GM06990 (cell line): ENCODE measurements at regions not wholly inside any gene's neighbourhood (a gene's known extent, or its start where the extent isn't known, plus 50 kb on each side); places are given as distances from the start of the nearest gene placed in this dataset.

Source experiments
- DNase-seq: peaks from one replicate; pipeline ENCODE4 v3.0.0-alpha.2; 2011; ENCODE audit not compliant: insufficient read length; ENCODE audit errors: extremely low read depth
- H3K27me3 ChIP-seq: replicated peaks from 2 replicates; pipeline ENCODE4 v1.6.0; 2011; ENCODE audit warnings: low read length; ENCODE audit not compliant: control insufficient read depth, insufficient read depth
- H3K36me3 ChIP-seq: 2 replicates; pipeline ENCODE4 v1.5.1; 2011; ENCODE audit warnings: low read length; ENCODE audit not compliant: control insufficient read depth, insufficient read depth
- H3K4me3 ChIP-seq: replicated peaks from 2 replicates; pipeline ENCODE4 v1.5.1; 2011; ENCODE audit warnings: low read depth, mild to moderate bottlenecking, control low read depth, low read length
- TF ChIP-seq, protein P1 (sequence below): IDR thresholded peaks from 2 replicates; pipeline ENCODE4 v1.5.1; 2011; ENCODE audit warnings: low read length, control low read depth, mild to moderate bottlenecking, inconsistent platforms; ENCODE audit not compliant: insufficient read depth, poor library complexity, severe bottlenecking

DNA sequence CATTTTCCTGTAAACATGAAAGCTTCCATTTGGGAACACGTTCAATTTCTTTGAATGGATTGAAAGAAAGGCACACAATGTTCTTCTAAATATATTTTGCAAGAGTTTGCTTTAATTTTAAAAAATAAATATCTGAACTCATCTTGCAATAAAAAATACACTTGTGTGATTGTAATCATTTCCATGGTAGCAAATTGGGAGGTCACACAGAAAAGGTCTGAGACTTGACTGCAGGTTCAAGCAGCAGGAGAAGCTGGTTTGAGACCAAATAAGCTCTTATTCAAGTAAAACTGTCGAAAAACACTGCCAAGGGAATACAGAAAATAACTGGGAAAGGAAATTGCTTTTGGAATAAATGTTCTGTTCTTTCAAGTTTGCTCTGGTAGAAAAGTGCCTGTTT lies 498.9 kb downstream of the ADGRL2 start:
- DNase-seq, result no peak
- Histone ChIP-seq H3K4me3 (no peak overlapping the region), H3K36me3 (no peaks in the 10 kb centered on the region), H3K27me3 (no peaks in the 10 kb centered on the region)
- TF ChIP-seq, protein P1, sequence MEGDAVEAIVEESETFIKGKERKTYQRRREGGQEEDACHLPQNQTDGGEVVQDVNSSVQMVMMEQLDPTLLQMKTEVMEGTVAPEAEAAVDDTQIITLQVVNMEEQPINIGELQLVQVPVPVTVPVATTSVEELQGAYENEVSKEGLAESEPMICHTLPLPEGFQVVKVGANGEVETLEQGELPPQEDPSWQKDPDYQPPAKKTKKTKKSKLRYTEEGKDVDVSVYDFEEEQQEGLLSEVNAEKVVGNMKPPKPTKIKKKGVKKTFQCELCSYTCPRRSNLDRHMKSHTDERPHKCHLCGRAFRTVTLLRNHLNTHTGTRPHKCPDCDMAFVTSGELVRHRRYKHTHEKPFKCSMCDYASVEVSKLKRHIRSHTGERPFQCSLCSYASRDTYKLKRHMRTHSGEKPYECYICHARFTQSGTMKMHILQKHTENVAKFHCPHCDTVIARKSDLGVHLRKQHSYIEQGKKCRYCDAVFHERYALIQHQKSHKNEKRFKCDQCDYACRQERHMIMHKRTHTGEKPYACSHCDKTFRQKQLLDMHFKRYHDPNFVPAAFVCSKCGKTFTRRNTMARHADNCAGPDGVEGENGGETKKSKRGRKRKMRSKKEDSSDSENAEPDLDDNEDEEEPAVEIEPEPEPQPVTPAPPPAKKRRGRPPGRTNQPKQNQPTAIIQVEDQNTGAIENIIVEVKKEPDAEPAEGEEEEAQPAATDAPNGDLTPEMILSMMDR, result no peak

DNA sequence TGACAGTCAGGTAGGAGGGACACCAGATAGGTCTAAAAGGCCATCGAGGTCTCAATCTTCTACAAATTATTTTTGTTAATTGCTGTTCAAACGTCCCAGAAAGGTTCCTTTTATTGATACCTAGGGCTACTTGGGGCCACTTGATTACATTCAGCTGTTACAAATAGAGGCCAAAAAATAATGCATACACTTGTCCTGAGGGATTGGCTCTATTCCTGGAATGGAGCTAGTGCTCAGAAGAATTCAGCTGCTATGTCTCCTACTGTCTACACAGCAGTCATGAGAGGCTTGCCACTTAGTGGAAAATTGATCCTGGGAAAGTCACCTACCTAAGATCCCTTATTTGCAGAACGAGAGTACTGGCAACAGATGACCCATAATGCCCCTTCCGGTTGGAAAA lies 498.3 kb downstream of the ADGRL2 start:
- no peaks in the 10 kb centered on the region for H3K27me3 ChIP-seq
- TF ChIP-seq, protein P1, result no peak
- H3K36me3 ChIP-seq, result no peaks in the 10 kb centered on the region
- no peak overlapping the region for H3K4me3 ChIP-seq
- no peak for DNase-seq

DNA sequence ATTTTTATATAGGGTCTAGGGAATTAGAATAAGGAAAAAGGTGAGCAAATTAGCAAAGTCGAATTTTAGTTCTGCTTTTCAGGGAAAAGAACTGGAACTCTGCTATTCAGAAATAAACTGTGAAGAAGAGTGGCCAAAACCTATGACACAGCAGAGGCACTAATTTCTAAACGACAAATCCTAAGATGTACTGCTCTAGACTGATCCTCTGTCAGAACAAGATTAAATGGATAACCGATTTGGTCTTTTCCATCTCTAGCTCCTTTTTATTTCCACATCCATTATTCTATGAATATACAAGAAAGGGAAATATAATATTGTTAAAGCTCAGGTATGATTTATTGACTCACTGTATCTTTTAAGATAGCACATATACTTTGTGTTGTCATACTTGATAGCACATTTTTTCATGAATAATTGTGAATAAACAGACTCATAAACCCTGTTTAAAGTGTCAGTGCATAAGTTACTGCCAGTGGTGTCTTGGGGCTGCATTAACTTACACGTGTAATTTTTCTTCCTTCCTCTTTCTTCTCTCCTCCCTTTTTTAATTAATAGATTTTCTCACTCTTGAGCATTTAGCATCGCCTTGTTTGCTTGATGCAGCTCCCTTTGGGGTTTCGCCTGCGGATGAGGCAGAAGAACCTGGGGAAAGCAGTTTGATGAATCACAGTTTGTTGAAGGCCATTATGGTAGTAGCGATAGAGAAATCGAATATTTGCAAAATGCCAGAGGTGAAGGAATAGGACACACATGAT lies 496.6 kb downstream of the ADGRL2 start:
- H3K4me3 ChIP-seq, result no peak overlapping the region
- DNase-seq, result no peak
- TF ChIP-seq, protein P1, result no peak
- no peaks in the 10 kb centered on the region for H3K36me3 ChIP-seq
- H3K27me3 ChIP-seq, result no peaks in the 10 kb centered on the region

DNA sequence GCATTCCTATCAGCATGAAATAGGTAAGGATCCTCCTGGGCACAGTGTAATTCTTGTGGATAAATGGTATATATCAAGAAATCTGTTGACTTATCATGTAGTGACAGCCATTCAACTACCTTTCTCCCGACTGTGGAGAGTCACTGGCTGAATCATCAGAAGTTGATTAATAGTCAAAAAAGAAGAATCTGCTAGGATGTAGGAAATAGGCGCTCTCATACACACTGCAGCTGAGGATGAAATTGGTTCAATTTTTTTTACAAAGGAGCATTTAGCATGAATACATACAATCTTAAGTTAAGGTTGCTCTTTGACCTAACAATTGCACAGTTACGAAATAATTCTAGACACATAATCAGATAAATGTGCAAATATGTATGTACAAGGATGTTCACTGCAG lies 486.8 kb downstream of the ADGRL2 start:
- H3K36me3 ChIP-seq, result no peaks in the 10 kb centered on the region
- no peaks in the 10 kb centered on the region for H3K27me3 ChIP-seq
- TF ChIP-seq, protein P1, result no peak
- DNase-seq, result no peak
- H3K4me3 ChIP-seq, result no peak overlapping the region

DNA sequence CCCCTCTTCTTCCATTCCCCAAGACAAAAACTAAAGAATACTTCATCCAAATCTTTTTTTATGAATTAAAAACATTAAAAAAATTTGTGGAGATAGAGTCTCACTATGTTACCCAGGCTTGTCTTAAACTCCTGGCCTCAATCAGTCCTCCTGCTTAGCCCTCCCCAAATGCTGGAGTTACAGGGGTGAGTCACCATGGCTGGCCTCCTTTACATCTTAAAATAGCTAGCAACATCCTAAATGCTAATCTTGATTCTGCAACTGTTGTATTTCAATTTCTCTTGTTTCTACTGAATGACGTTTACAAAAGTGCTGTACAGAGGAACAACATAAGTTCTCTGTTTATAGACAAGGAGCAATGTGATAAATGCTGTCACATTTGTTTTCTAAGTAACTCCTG lies 483.5 kb downstream of the ADGRL2 start:
- H3K36me3 ChIP-seq, result no peaks in the 10 kb centered on the region
- TF ChIP-seq, protein P1, result no peak
- no peak overlapping the region for H3K4me3 ChIP-seq
- no peak for DNase-seq
- no peaks in the 10 kb centered on the region for H3K27me3 ChIP-seq

DNA sequence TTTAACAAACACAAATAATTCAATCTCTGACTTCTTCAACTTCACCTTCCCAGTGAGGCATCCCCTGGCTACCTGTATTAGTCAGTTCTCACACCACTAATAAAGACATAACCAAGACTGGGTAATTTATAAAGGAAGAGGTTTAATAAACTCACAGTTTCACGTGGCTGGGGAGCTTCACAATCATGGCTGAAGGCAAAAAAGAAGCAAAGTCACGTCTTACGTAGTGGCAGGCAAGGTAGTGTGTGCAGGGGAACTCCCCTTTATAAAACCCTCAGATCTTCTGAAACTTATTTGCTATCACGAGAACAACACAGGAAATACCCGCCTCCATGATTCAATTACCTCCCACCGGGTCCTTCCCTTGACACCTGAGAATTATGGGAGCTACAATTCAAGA lies 478.5 kb downstream of the ADGRL2 start:
- no peak for DNase-seq
- H3K27me3 ChIP-seq, result no peaks in the 10 kb centered on the region
- no peaks in the 10 kb centered on the region for H3K36me3 ChIP-seq
- TF ChIP-seq, protein P1, result no peak
- no peak overlapping the region for H3K4me3 ChIP-seq
